Natural killer cell (primary cell): ENCODE measurements at regions not wholly inside any gene's neighbourhood (a gene's known extent, or its start where the extent isn't known, plus 50 kb on each side); places are given as distances from the start of the nearest gene placed in this dataset.

Experiments
- ATAC-seq, 3 donors: fragments of 150-1000 bp in 2 of 3; fragments of 200-7000 bp in 1 of 3; cut with Tn5 transposase; 1 replicate in 1 of 3; 2 replicates in 2 of 3; pipeline ENCODE4 v1.10.0; 2021; ENCODE audit warnings: mild to moderate bottlenecking in 2 of 3, moderate library complexity in 2 of 3
- DNase-seq, 2 donors: peaks; one replicate each; pipeline versions ENCODE4 v3.0.0 to v3.0.0-alpha.2; 2013 to 2021; ENCODE audit warnings: mixed read lengths in 1 of 2
- H3K27ac ChIP-seq: one replicate; pipeline ENCODE4 v1.5.1; 2013; ENCODE audit warnings: mild to moderate bottlenecking, low read length
- H3K27me3 ChIP-seq: one replicate; pipeline ENCODE4 v1.6.1; 2013; ENCODE audit warnings: low read length; ENCODE audit not compliant: control insufficient read depth, insufficient read depth
- H3K36me3 ChIP-seq: one replicate; pipeline ENCODE4 v1.6.1; 2013; ENCODE audit warnings: low read length; ENCODE audit not compliant: control insufficient read depth, insufficient read depth
- H3K4me1 ChIP-seq: one replicate; pipeline ENCODE4 v1.6.1; 2013; ENCODE audit warnings: low read length; ENCODE audit not compliant: control insufficient read depth, insufficient read depth
- H3K4me3 ChIP-seq: one replicate; pipeline ENCODE4 v1.5.1; 2013; ENCODE audit warnings: low read length
- H3K9me3 ChIP-seq: one replicate; pipeline ENCODE4 v1.6.1; 2013; ENCODE audit warnings: low read length; ENCODE audit not compliant: control insufficient read depth, insufficient read depth
- H3K27ac Mint-ChIP-seq, 2 donors: one replicate each; pipeline ENCODE4 v1.8.0; 2022; ENCODE audit warnings: mild to moderate bottlenecking in 2 of 2, mixed read lengths in 2 of 2, moderate library complexity in 1 of 2
- H3K27me3 Mint-ChIP-seq, 2 donors: one replicate each; pipeline ENCODE4 v1.8.0; 2022; ENCODE audit warnings: low read depth in 2 of 2, mixed read lengths in 2 of 2
- H3K36me3 Mint-ChIP-seq: one replicate; pipeline ENCODE4 v1.8.0; 2022; ENCODE audit warnings: mixed read lengths
- H3K4me1 Mint-ChIP-seq, 2 donors: one replicate each; pipeline ENCODE4 v1.8.0; 2022; ENCODE audit warnings: mixed read lengths in 2 of 2
- H3K4me3 Mint-ChIP-seq: one replicate; pipeline ENCODE4 v1.8.0; 2022; ENCODE audit warnings: mild to moderate bottlenecking, moderate library complexity, mixed read lengths
- H3K9me3 Mint-ChIP-seq, 2 donors: one replicate each; pipeline ENCODE4 v1.8.0; 2022; ENCODE audit warnings: mixed read lengths in 2 of 2
- CTCF ChIP-seq: fragments of 200-600 bp; IDR thresholded peaks from one replicate; pipeline ENCODE4 v1.8.0; 2022; ENCODE audit warnings: antibody characterized with exemption
- WGBS: methylation state at CpG from one replicate; pipeline ENCODE4 v1.1.7; 2013; ENCODE audit warnings: missing lambda C conversion rate; ENCODE audit not compliant: insufficient coverage; 5-methylcytosine and 5-hydroxymethylcytosine counted together
- intact Hi-C: fragments of 100-400 bp; cut with micrococcal nuclease; formaldehyde crosslinking; loops from one replicate; pipeline ENCODE4 v1.14.2; 2022

- no peaks in the 10 kb centered on the region for H3K36me3 ChIP-seq
- intact Hi-C loops = no loop called here
- Mint-ChIP-seq H3K4me1 (no peaks in the 10 kb centered on the region), H3K27ac (no peak overlapping the region), H3K36me3 (no peaks in the 10 kb centered on the region), H3K9me3 (peaks cover 0 to 7% of the 10 kb centered on the region in 2 donors), H3K4me3 (no peak overlapping the region), H3K27me3 (no peaks in the 10 kb centered on the region)
- no peak overlapping the region for H3K27ac ChIP-seq
- H3K4me1 ChIP-seq = no peaks in the 10 kb centered on the region
- H3K9me3 ChIP-seq = no peaks in the 10 kb centered on the region
- TF ChIP-seq CTCF = no peak
- ATAC-seq (no peak), DNase-seq (no peak)
- H3K27me3 ChIP-seq = no peaks in the 10 kb centered on the region
- H3K4me3 ChIP-seq = no peak overlapping the region
- WGBS = 90% methylated on average over 5 of the region's 8 CpGs
Measured at GRCh38 chr6:156046841-156047449, 591.3 kb upstream of the NOX3 start.

- no peaks in the 10 kb centered on the region for H3K27me3 Mint-ChIP-seq
- no peaks in the 10 kb centered on the region for H3K9me3 ChIP-seq
Measured at GRCh38 chr6:156046268-156046665, 590.6 kb upstream of the NOX3 start.

GRCh38 chr6:156045401-156046267, 590.0 kb upstream of the NOX3 start:
- H3K4me3 Mint-ChIP-seq = no peak overlapping the region
- peaks cover 0 to 7% of the 10 kb centered on the region in 2 donors for H3K9me3 Mint-ChIP-seq
- intact Hi-C loops = no loop called here
- Histone ChIP-seq H3K27me3 (no peaks in the 10 kb centered on the region), H3K27ac (no peak overlapping the region), H3K9me3 (no peaks in the 10 kb centered on the region), H3K36me3 (no peaks in the 10 kb centered on the region), H3K4me1 (no peaks in the 10 kb centered on the region), H3K4me3 (no peak overlapping the region)
- H3K27me3 Mint-ChIP-seq = no peaks in the 10 kb centered on the region
- H3K36me3 Mint-ChIP-seq = no peaks in the 10 kb centered on the region
- no peaks in the 10 kb centered on the region for H3K4me1 Mint-ChIP-seq
- DNase-seq (no peak), ATAC-seq (no peak)
- 88% methylated on average over 6 of the region's 6 CpGs for WGBS
- no peak overlapping the region for H3K27ac Mint-ChIP-seq
- TF ChIP-seq CTCF = no peak

More at GRCh38 chr6:156046268-156046665, 590.6 kb upstream of the NOX3 start:
- TF ChIP-seq CTCF = no peak
- Histone ChIP-seq H3K4me1 (no peaks in the 10 kb centered on the region), H3K36me3 (no peaks in the 10 kb centered on the region), H3K27ac (no peak overlapping the region), H3K4me3 (no peak overlapping the region), H3K27me3 (no peaks in the 10 kb centered on the region)
- H3K4me1 Mint-ChIP-seq = no peaks in the 10 kb centered on the region
- no peak for DNase-seq
- peaks cover 0 to 7% of the 10 kb centered on the region in 2 donors for H3K9me3 Mint-ChIP-seq
- no peak for ATAC-seq
- no peak overlapping the region for H3K4me3 Mint-ChIP-seq
- 83% methylated on average over 2 of the region's 2 CpGs for WGBS
- intact Hi-C loops = no loop called here
- H3K27ac Mint-ChIP-seq = no peak overlapping the region
- no peaks in the 10 kb centered on the region for H3K36me3 Mint-ChIP-seq
